B cell (primary cell): ENCODE measurements at regions not wholly inside any gene's neighbourhood (a gene's known extent, or its start where the extent isn't known, plus 50 kb on each side); places are given as distances from the start of the nearest gene placed in this dataset.

Experiments
- ATAC-seq: fragments of 200-7000 bp; cut with Tn5 transposase; one replicate; pipeline ENCODE4 v1.10.0; 2021; ENCODE audit warnings: low read depth, mild to moderate bottlenecking, moderate number of reproducible peaks, moderate library complexity
- CTCF ChIA-PET: fragments of 350-600 bp; sonication (Branson Sonifier 250); formaldehyde crosslinking; loops from one replicate; lab custom pipeline; 2021; ENCODE audit warnings: antibody characterized with exemption, inconsistent platforms; lab: Charles Lee
- POLR2A ChIA-PET: fragments of 350-600 bp; sonication (Branson Sonifier 250); formaldehyde crosslinking; loops from one replicate; lab custom pipeline; 2021; ENCODE audit warnings: antibody characterized with exemption; lab: Charles Lee
- DNase-seq: peaks from one replicate; pipeline ENCODE4 v3.0.0; 2013
- H2AFZ ChIP-seq: 2 replicates; pipeline ENCODE4 v1.6.1; 2012; ENCODE audit warnings: mild to moderate bottlenecking, low read depth, low read length; ENCODE audit not compliant: insufficient read depth, poor library complexity, severe bottlenecking
- H3K27ac ChIP-seq, 2 donors: 1 replicate in 1 of 2; 2 replicates in 1 of 2; pipeline ENCODE4 v1.5.1; 2012 to 2013; ENCODE audit warnings: low read length in 2 of 2, mild to moderate bottlenecking in 2 of 2, moderate library complexity in 1 of 2
- H3K27me3 ChIP-seq, 4 experiments: fragments of 200-600 bp in 1 of 4; sonication (generic) in 1 of 4; replicated peaks in 1 of 4; 1 replicate in 2 of 4; 2 replicates in 2 of 4; pipeline versions ENCODE4 v1.6.1 to v1.7.0; 2013 to 2016; ENCODE audit warnings: low read length in 3 of 4, mild to moderate bottlenecking in 2 of 4, mixed read lengths in 1 of 4, moderate library complexity in 1 of 4; ENCODE audit not compliant: insufficient read depth in 4 of 4, control insufficient read depth in 3 of 4; ENCODE audit errors: control extremely low read depth in 1 of 4
- H3K36me3 ChIP-seq, 2 experiments: replicated peaks in 1 of 2; 1 replicate in 1 of 2; 2 replicates in 1 of 2; pipeline versions ENCODE4 v1.6.1 to v1.7.1; 2013; ENCODE audit warnings: low read length in 1 of 2; ENCODE audit not compliant: insufficient read depth in 2 of 2, control insufficient read depth in 1 of 2; ENCODE audit errors: control extremely low read depth in 1 of 2, extremely low read depth in 1 of 2
- H3K4me1 ChIP-seq, 2 donors: fragments of 200-600 bp in 1 of 2; sonication (generic) in 1 of 2; 1 replicate in 1 of 2; 2 replicates in 1 of 2; pipeline versions ENCODE4 v1.5.1 to v1.6.1; 2013 to 2017; ENCODE audit warnings: low read length in 2 of 2; ENCODE audit not compliant: control insufficient read depth in 2 of 2, insufficient read depth in 2 of 2
- H3K4me2 ChIP-seq: replicated peaks from 2 replicates; pipeline ENCODE3; 2012; ENCODE audit warnings: mild to moderate bottlenecking, low read depth, low read length; ENCODE audit not compliant: poor library complexity, severe bottlenecking
- H3K4me3 ChIP-seq, 5 experiments: fragments of 200-600 bp in 1 of 5; sonication (generic) in 1 of 5; 1 replicate in 3 of 5; 2 replicates in 2 of 5; pipeline versions ENCODE4 v1.5.1 to v1.7.0; 2011 to 2016; ENCODE audit warnings: low read length in 4 of 5, mild to moderate bottlenecking in 4 of 5, low read depth in 2 of 5, control low read depth in 1 of 5, moderate library complexity in 1 of 5; ENCODE audit not compliant: insufficient read depth in 1 of 5; ENCODE audit errors: control extremely low read depth in 1 of 5, extremely low read depth in 1 of 5
- H3K79me2 ChIP-seq: fragments of 200-600 bp; sonication (generic); one replicate; pipeline ENCODE4 v1.6.0; 2016; ENCODE audit warnings: low read length; ENCODE audit not compliant: control insufficient read depth, insufficient read depth
- H3K9ac ChIP-seq: fragments of 200-600 bp; sonication (generic); 2 replicates; pipeline ENCODE4 v1.6.1; 2017; ENCODE audit warnings: mild to moderate bottlenecking, low read length, moderate library complexity
- H3K9me3 ChIP-seq, 3 donors: one replicate each; pipeline versions ENCODE4 v1.6.1 to v1.7.1; 2013; ENCODE audit warnings: low read length in 2 of 3; ENCODE audit not compliant: control insufficient read depth in 2 of 3, insufficient read depth in 1 of 3; ENCODE audit errors: control extremely low read depth in 1 of 3
- H4K20me1 ChIP-seq: 2 replicates; pipeline ENCODE4 v1.6.0; 2012; ENCODE audit warnings: mild to moderate bottlenecking, low read length; ENCODE audit not compliant: insufficient read depth, control insufficient read depth, poor library complexity, severe bottlenecking
- H3K27ac Mint-ChIP-seq: one replicate; pipeline ENCODE4 v1.8.0; 2021; ENCODE audit warnings: mixed read lengths
- H3K27me3 Mint-ChIP-seq: one replicate; pipeline ENCODE4 v1.8.0; 2021; ENCODE audit warnings: mixed read lengths
- H3K4me1 Mint-ChIP-seq: one replicate; pipeline ENCODE4 v1.8.0; 2021; ENCODE audit warnings: mixed read lengths
- H3K4me3 Mint-ChIP-seq: one replicate; pipeline ENCODE4 v1.8.0; 2021; ENCODE audit warnings: mixed read lengths
- H3K9me3 Mint-ChIP-seq: one replicate; pipeline ENCODE4 v1.8.0; 2022; ENCODE audit warnings: mixed read lengths; ENCODE audit not compliant: insufficient read depth
- EZH2 ChIP-seq: IDR thresholded peaks from 2 replicates; pipeline ENCODE4 v1.6.1; 2012; ENCODE audit warnings: borderline replicate concordance, low read depth, mild to moderate bottlenecking, moderate library complexity, low read length; ENCODE audit not compliant: insufficient read depth, poor library complexity, severe bottlenecking
- WGBS: methylation state at CpG from one replicate; pipeline ENCODE4 v1.1.5; 2013; ENCODE audit warnings: missing lambda C conversion rate; ENCODE audit not compliant: insufficient coverage; 5-methylcytosine and 5-hydroxymethylcytosine counted together
- intact Hi-C: fragments of 100-400 bp; cut with micrococcal nuclease; formaldehyde crosslinking; loops from one replicate; pipeline ENCODE4 v1.10.0; 2022
- TF ChIP-seq, protein P1 (sequence below): fragments of 200-600 bp; IDR thresholded peaks from one replicate; pipeline ENCODE4 v1.8.0; 2022; ENCODE audit warnings: antibody characterized with exemption, mild to moderate bottlenecking

DNA sequence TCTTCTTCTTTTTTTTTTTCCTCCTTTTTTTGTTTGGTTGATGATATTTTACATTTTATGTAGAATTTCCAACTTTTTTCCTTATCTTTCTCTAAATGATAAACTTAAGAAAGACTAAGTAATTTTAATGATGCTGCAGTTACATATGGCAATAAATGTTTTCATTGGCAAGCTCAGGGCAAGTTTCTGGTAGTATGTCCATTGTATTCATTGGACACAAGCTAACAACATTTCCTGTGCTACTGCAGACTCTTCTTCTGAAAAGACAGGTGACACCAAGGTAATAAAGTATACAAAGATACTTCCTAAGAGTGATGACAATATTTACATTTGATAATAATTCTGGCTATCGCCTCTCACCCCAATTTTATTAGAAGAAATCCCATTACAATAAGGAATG lies 219.2 kb upstream of the NFIA start:
- no peak overlapping the region for H3K27ac ChIP-seq
- H4K20me1 ChIP-seq, result no peaks in the 10 kb centered on the region
- WGBS, result no CpG with 5 or more reads among the region's 1 CpG
- no peak for DNase-seq
- Mint-ChIP-seq H3K4me3 (no peak overlapping the region), H3K27me3 (no peaks in the 10 kb centered on the region), H3K9me3 (no peaks in the 10 kb centered on the region), H3K4me1 (no peaks in the 10 kb centered on the region), H3K27ac (no peak overlapping the region)
- H3K9me3 ChIP-seq, result no peaks in the 10 kb centered on the region
- no peak for TF ChIP-seq EZH2
- TF ChIP-seq, protein P1, sequence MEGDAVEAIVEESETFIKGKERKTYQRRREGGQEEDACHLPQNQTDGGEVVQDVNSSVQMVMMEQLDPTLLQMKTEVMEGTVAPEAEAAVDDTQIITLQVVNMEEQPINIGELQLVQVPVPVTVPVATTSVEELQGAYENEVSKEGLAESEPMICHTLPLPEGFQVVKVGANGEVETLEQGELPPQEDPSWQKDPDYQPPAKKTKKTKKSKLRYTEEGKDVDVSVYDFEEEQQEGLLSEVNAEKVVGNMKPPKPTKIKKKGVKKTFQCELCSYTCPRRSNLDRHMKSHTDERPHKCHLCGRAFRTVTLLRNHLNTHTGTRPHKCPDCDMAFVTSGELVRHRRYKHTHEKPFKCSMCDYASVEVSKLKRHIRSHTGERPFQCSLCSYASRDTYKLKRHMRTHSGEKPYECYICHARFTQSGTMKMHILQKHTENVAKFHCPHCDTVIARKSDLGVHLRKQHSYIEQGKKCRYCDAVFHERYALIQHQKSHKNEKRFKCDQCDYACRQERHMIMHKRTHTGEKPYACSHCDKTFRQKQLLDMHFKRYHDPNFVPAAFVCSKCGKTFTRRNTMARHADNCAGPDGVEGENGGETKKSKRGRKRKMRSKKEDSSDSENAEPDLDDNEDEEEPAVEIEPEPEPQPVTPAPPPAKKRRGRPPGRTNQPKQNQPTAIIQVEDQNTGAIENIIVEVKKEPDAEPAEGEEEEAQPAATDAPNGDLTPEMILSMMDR, result no peak
- no peaks in the 10 kb centered on the region for H3K79me2 ChIP-seq
- no peak for ATAC-seq
- no peak overlapping the region for H2AFZ ChIP-seq
- no peaks in the 10 kb centered on the region for H3K4me1 ChIP-seq
- intact Hi-C loops, result no loop called here
- H3K27me3 ChIP-seq, result no peaks in the 10 kb centered on the region
- no peak overlapping the region for H3K4me3 ChIP-seq
- no peaks in the 10 kb centered on the region for H3K36me3 ChIP-seq
- H3K9ac ChIP-seq, result no peak overlapping the region
- ChIA-PET POLR2A (no interaction called here), CTCF (no interaction called here)
- H3K4me2 ChIP-seq, result no peak overlapping the region

DNA sequence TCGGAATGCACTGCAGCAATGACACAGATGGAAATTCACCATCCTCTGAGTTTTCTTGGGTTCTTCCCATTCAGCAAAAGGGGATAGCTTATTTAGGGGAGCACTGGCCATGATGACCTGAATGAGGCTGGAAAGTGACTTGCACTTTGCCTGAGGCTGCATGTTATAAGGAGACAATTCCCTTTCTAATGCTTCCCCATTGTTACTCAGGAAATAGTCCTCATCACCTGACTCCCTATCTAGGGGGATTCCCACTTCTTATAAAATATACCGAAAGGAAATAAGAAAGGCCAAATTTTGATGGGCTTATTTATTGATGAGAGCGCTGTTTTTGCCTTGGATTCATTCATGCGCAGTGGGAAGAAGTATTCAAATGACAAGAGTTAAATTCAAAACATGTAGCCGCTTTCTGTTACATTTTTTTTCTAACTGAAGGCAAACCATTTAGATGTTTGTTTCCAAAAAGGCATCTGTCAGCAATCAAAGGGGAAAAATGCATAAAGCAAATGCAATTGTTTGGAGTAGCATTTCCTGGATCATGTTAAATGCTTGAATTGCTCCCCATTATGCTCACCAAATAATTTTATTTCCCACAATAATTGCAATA lies 220.3 kb upstream of the NFIA start:
- Histone ChIP-seq H3K27me3 (no peaks in the 10 kb centered on the region), H3K9ac (no peak overlapping the region), H2AFZ (no peak overlapping the region), H3K36me3 (no peaks in the 10 kb centered on the region), H3K9me3 (no peaks in the 10 kb centered on the region), H4K20me1 (no peaks in the 10 kb centered on the region), H3K4me3 (no peak overlapping the region), H3K79me2 (no peaks in the 10 kb centered on the region), H3K27ac (no peak overlapping the region), H3K4me1 (no peaks in the 10 kb centered on the region), H3K4me2 (no peak overlapping the region)
- Mint-ChIP-seq H3K27ac (no peak overlapping the region), H3K9me3 (no peaks in the 10 kb centered on the region), H3K4me3 (no peak overlapping the region), H3K27me3 (no peaks in the 10 kb centered on the region), H3K4me1 (no peaks in the 10 kb centered on the region)
- no peak for TF ChIP-seq EZH2
- TF ChIP-seq, protein P1, result no peak
- intact Hi-C loops, result no loop called here
- DNase-seq, result no peak
- CTCF ChIA-PET, result no interaction called here
- POLR2A ChIA-PET, result no interaction called here
- no peak for ATAC-seq
- 90% methylated on average over 1 of the region's 5 CpGs for WGBS
